ENCODE measurements at regions not wholly inside any gene's neighbourhood (a gene's known extent, or its start where the extent isn't known, plus 50 kb on each side); places are given as distances from the start of the nearest gene placed in this dataset.
"Not testable (repeated sequence)": the region's sequence is repeated elsewhere in the genome, so short reads cannot be mapped to it uniquely, and the experiment has no call there.

DNA sequence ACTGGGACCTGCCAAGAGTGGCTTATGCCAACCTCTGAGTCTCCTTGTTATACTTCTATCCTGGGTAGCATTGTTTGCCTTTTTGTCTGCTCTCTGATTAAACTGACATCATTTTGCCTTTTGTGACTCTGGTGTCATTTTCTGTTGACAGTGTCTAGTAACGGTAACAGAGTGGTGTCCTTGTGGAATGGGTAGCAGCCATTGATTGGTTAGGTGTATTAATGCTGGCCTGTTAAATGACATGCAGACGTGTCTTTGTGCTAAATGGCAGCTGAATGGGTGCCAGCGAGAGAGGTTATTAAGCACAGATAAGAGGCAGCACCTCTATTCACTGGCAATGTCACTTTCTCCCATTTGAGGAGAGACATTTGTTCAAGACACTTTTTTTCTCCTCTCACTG, 1289.4 kb downstream of the PCDH9 start:
- no peak for DNase-seq (ENCODE audit: low spot score)
- TF ChIP-seq, protein P1, sequence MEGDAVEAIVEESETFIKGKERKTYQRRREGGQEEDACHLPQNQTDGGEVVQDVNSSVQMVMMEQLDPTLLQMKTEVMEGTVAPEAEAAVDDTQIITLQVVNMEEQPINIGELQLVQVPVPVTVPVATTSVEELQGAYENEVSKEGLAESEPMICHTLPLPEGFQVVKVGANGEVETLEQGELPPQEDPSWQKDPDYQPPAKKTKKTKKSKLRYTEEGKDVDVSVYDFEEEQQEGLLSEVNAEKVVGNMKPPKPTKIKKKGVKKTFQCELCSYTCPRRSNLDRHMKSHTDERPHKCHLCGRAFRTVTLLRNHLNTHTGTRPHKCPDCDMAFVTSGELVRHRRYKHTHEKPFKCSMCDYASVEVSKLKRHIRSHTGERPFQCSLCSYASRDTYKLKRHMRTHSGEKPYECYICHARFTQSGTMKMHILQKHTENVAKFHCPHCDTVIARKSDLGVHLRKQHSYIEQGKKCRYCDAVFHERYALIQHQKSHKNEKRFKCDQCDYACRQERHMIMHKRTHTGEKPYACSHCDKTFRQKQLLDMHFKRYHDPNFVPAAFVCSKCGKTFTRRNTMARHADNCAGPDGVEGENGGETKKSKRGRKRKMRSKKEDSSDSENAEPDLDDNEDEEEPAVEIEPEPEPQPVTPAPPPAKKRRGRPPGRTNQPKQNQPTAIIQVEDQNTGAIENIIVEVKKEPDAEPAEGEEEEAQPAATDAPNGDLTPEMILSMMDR (IDR thresholded peaks at IDR 0.05; ENCODE audit: extremely low read depth, missing control alignments), result no peak

DNA sequence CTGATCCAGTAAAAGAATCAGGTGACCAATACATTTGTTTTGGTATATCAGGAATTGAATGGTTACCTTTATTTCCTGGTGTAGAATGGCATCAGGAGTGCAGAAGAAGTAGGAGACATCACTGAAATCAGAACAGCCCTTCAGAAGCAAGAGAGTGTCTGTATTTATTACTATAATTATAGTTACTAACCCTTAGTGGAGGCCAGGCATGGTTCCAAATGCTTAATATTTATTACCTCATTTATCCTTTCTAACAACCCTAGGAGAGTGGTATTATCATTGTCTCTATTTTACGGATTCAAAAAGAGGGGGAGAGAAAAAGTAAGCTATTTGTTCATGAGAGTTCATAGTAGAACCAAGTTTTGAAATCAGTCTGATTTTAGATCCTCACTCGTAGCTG, 1292.9 kb downstream of the PCDH9 start:
- TF ChIP-seq, protein P1 (IDR thresholded peaks at IDR 0.05; ENCODE audit: extremely low read depth, missing control alignments), result no peak
- no peak for DNase-seq (ENCODE audit: low spot score)

DNA sequence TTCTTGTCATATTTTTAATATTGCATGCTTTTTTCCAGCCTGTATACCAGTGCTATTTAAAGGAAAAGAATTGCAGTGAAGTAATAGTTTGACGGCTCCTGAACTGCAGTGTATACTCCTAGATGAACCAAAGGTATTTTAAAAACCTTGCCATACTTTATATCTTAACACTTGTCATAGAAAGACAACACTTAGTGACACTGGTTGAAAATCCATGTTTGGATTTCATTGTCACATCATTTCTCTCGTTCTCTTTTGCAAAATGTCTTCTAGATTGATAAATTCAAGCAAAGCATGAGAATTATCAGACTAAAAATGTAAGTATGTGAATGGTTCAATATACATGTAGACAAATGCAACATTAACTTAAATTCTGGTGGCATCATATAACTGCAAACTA, 1293.9 kb downstream of the PCDH9 start:
- no peak for DNase-seq (ENCODE audit: low spot score)
- TF ChIP-seq, protein P1 (IDR thresholded peaks at IDR 0.05; ENCODE audit: extremely low read depth, missing control alignments), result no peak

DNA sequence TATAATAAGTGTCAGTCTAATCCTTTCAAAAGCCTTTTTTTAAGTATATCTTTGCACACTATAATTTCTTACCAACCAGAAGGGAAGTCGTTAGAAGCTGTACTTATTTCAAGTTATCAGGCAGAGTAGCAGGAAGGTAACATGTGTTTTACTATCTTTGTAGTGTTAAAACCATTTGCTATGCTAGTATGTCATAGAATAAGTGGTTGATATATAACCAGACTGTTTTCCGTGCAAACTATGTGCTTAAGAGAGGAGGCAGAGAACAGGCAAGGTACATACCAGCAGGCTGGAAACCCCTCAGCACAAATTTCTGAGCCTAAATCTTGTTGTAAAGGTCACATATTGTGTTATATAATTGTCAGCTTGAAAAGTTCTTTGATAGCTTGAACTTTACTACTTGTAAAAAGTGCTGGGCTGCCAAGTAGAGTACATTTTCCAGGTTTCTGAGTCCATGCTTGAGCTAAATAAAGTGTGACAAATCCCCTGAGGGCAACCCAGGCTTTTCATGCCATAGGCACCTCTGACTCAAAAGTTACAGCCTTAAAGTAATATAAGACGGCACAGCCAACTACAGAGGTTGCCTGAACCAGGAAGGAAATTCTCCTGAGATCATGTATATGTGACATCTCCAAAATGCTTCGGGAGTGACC, 1297.4 kb downstream of the PCDH9 start:
- DNase-seq (ENCODE audit: low spot score), result no peak
- TF ChIP-seq, protein P1 (IDR thresholded peaks at IDR 0.05; ENCODE audit: extremely low read depth, missing control alignments), result no peak

DNA sequence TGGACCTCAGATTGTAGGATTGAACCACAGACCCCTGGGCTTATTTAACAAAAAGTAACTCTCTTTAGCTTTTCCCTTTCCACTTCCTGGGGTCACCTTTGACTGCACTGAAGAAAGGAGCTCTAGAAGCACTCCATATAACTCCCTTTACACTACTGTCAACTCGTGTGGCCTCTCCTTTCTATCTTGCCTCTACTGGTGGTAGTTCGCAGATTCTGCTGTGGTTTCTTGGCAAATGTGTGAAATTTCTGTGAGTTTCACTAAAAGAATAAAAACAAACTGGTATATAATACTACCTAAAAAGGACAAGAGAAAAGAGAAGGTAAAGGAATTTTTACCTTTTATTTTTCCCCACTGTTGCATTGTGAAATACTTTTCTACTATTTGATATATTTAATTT, 1298.1 kb downstream of the PCDH9 start:
- TF ChIP-seq, protein P1 (IDR thresholded peaks at IDR 0.05; ENCODE audit: extremely low read depth, missing control alignments), result no peak

DNA sequence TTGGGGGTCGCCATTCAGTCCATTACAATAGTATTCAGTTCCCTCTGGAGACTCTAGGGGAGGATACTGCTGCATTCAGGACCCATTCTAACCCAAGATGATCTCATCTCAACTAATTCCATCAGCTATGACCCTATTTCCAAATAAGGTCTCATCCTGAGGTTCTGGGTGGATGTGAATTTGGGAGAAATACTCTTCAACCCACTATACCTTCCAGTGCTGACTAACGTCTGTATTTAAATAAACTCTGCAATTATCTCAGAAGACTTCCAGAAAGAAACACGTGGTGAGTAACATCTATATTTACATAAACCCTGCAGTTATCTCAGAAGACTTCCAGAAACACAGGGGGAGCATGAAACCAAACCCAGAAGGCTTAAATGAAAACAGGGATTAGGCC, 1300.7 kb downstream of the PCDH9 start:
- DNase-seq (ENCODE audit: low spot score), result no peak
- TF ChIP-seq, protein P1 (IDR thresholded peaks at IDR 0.05; ENCODE audit: extremely low read depth, missing control alignments), result no peak

More for the DNA sequence above, 1298.1 kb downstream of the PCDH9 start:
- no peak for DNase-seq (ENCODE audit: low spot score)

DNA sequence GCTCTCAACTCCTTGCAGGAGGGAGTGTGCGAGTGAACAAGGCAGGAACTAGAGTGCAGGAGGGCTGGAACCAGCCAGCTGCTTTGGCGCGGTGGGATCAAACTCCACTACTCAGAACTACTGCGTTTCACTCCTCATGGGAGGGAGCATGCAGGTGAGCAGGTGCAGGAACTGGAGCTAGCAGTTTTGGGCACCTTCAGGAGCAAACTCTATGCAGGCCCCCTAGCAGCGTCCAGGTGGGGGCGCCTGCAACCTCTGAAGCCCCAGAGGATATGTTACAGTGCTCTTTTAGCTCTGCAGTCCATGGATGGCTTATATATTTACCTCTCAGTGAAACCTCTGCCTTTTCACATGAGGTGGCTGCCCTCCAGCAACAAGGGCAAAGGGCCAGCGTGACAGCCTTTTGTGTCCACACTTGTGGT, 1303.4 kb downstream of the PCDH9 start:
- DNase-seq (ENCODE audit: low spot score), result no peak
- TF ChIP-seq, protein P1 (IDR thresholded peaks at IDR 0.05; ENCODE audit: extremely low read depth, missing control alignments), result no peak

DNA sequence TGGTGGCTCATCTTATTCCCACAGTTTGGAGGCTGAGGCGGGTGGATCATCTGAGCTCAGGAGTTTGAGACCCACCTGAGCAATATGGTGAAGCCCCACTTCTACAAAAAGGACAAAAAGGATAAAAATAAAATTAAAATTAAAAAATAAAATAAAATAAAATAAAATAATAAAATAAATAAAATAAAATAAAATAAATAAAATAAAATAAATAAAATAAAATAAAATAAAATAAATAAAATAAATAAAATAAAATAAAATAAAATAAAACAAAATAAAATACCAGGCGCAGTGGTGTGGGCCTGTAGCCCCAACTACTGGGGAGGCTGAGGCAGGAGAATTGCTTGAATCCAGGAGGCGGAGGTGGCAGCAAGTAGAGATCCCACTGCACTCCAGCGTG, 1307.3 kb downstream of the PCDH9 start:
- DNase-seq (ENCODE audit: low spot score), result not testable (repeated sequence)
